SH-SY5Y (cell line): ENCODE measurements at regions not wholly inside any gene's neighbourhood (a gene's known extent, or its start where the extent isn't known, plus 50 kb on each side); places are given as distances from the start of the nearest gene placed in this dataset.

Experiments
- GATA2 ChIP-seq: IDR thresholded peaks from 2 replicates; pipeline ENCODE4 v1.6.1; 2011; ENCODE audit warnings: mild to moderate bottlenecking, low read depth, low read length
- GATA3 ChIP-seq: IDR thresholded peaks from 2 replicates; pipeline ENCODE4 v1.6.1; 2011; ENCODE audit warnings: low read depth, mild to moderate bottlenecking, low read length, moderate library complexity

GRCh38 chr1:37233606-37234005 is 199.3 kb upstream of the GRIK3 start:
- TF ChIP-seq GATA3 (no peak), GATA2 (no peak)

- TF ChIP-seq GATA2: no peak
- TF ChIP-seq GATA3: no peak
Measured at GRCh38 chr1:37234941-37235418, 200.7 kb upstream of the GRIK3 start.

- no peak for TF ChIP-seq GATA2
- TF ChIP-seq GATA3: no peak
Measured at GRCh38 chr1:37237948-37238347, 203.6 kb upstream of the GRIK3 start.

- TF ChIP-seq GATA3: no peak
- TF ChIP-seq GATA2: no peak
Measured at GRCh38 chr1:37238364-37239224, 204.3 kb upstream of the GRIK3 start.

GRCh38 chr1:37239225-37239740 is 205.0 kb upstream of the GRIK3 start:
- TF ChIP-seq GATA2: no peak

- no peak for TF ChIP-seq GATA2
- TF ChIP-seq GATA3: no peak
Measured at GRCh38 chr1:37240897-37241296, 206.6 kb upstream of the GRIK3 start.

- TF ChIP-seq GATA3: no peak
- no peak for TF ChIP-seq GATA2
Measured at GRCh38 chr1:37242501-37242900, 208.2 kb upstream of the GRIK3 start.

GRCh38 chr1:37243368-37244082 is 209.2 kb upstream of the GRIK3 start:
- TF ChIP-seq GATA2: no peak
- no peak for TF ChIP-seq GATA3

GRCh38 chr1:37244083-37244480 is 209.8 kb upstream of the GRIK3 start:
- TF ChIP-seq GATA3: no peak
- TF ChIP-seq GATA2: no peak

GRCh38 chr1:37244815-37245214 is 210.5 kb upstream of the GRIK3 start:
- TF ChIP-seq GATA2 (no peak), GATA3 (no peak)

GRCh38 chr1:37246631-37247030 is 212.3 kb upstream of the GRIK3 start:
- no peak for TF ChIP-seq GATA2
- TF ChIP-seq GATA3: no peak

GRCh38 chr1:37250371-37250770 is 216.1 kb upstream of the GRIK3 start:
- TF ChIP-seq GATA3 (no peak), GATA2 (no peak)

- TF ChIP-seq GATA2 (no peak), GATA3 (no peak)
Measured at GRCh38 chr1:37255136-37255795, 219.1 kb upstream of the ZC3H12A start.

- TF ChIP-seq GATA3: no peak
- TF ChIP-seq GATA2: no peak
Measured at GRCh38 chr1:37255868-37256267, 218.5 kb upstream of the ZC3H12A start.
